IMR-90 (cell line): ENCODE measurements at regions not wholly inside any gene's neighbourhood (a gene's known extent, or its start where the extent isn't known, plus 50 kb on each side); places are given as distances from the start of the nearest gene placed in this dataset.

Experiments used
- CHD1 ChIP-seq: IDR thresholded peaks from 2 replicates; pipeline ENCODE4 v1.6.1; 2012; ENCODE audit warnings: low read depth, low read length, improper control_type of control experiment
- CTCF ChIP-seq: conservative IDR thresholded peaks from 2 replicates; pipeline ENCODE4 v1.5.1; 2012; ENCODE audit warnings: mild to moderate bottlenecking, low read depth, low read length, improper control_type of control experiment
- FOS ChIP-seq: fragments of 150-350 bp; IDR thresholded peaks from 2 replicates; pipeline ENCODE4 v1.6.1; 2016; ENCODE audit warnings: low read depth, low read length
- MAZ ChIP-seq: IDR thresholded peaks from 2 replicates; pipeline ENCODE4 v1.6.1; 2012; ENCODE audit warnings: low read depth, mild to moderate bottlenecking, low read length, improper control_type of control experiment, moderate library complexity, borderline replicate concordance
- NFE2L2 ChIP-seq: fragments of 150-350 bp; IDR thresholded peaks from 2 replicates; pipeline ENCODE4 v1.6.1; 2016; ENCODE audit warnings: low read depth, mild to moderate bottlenecking, low read length
- POLR2A ChIP-seq: IDR thresholded peaks from 2 replicates; pipeline ENCODE4 v1.6.1; 2012; ENCODE audit warnings: mild to moderate bottlenecking, low read depth, low read length
- RAD21 ChIP-seq: IDR thresholded peaks from 2 replicates; pipeline ENCODE4 v1.6.1; 2012; ENCODE audit warnings: low read length, improper control_type of control experiment
- SMC3 ChIP-seq: fragments of 150-350 bp; IDR thresholded peaks from 2 replicates; pipeline ENCODE4 v1.6.1; 2016; ENCODE audit warnings: low read depth, mild to moderate bottlenecking, antibody characterized with exemption, low read length, moderate library complexity
- TF ChIP-seq, protein P1 (sequence below): fragments of 150-350 bp; IDR thresholded peaks from 2 replicates; pipeline ENCODE4 v1.6.1; 2017; ENCODE audit warnings: mild to moderate bottlenecking, antibody characterized with exemption, low read length, low read depth

- TF ChIP-seq RAD21, result no peak
- no peak for TF ChIP-seq POLR2A
- TF ChIP-seq CTCF, result no peak
- no peak for TF ChIP-seq NFE2L2
- TF ChIP-seq, protein P1, sequence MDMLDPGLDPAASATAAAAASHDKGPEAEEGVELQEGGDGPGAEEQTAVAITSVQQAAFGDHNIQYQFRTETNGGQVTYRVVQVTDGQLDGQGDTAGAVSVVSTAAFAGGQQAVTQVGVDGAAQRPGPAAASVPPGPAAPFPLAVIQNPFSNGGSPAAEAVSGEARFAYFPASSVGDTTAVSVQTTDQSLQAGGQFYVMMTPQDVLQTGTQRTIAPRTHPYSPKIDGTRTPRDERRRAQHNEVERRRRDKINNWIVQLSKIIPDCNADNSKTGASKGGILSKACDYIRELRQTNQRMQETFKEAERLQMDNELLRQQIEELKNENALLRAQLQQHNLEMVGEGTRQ, result no peak
- TF ChIP-seq MAZ, result no peak
- no peak for TF ChIP-seq FOS
- TF ChIP-seq CHD1, result no peak
- no peak for TF ChIP-seq SMC3
Measured at GRCh38 chr5:157987259-157987658, 128.3 kb upstream of the CLINT1 start.
